NCI-H82 treated with DMSO at 0.1 percent for 48 hours (cell line): ENCODE measurements at regions not wholly inside any gene's neighbourhood (a gene's known extent, or its start where the extent isn't known, plus 50 kb on each side); places are given as distances from the start of the nearest gene placed in this dataset.
A peak's percentile ranks its signal among the peaks of the same experiment; 100 is the strongest.

Source experiments
- DNase-seq: peaks from one replicate; lab custom pipeline; 2025; ENCODE audit not compliant: unreplicated experiment; lab: John Stamatoyannopoulos, UW

DNA sequence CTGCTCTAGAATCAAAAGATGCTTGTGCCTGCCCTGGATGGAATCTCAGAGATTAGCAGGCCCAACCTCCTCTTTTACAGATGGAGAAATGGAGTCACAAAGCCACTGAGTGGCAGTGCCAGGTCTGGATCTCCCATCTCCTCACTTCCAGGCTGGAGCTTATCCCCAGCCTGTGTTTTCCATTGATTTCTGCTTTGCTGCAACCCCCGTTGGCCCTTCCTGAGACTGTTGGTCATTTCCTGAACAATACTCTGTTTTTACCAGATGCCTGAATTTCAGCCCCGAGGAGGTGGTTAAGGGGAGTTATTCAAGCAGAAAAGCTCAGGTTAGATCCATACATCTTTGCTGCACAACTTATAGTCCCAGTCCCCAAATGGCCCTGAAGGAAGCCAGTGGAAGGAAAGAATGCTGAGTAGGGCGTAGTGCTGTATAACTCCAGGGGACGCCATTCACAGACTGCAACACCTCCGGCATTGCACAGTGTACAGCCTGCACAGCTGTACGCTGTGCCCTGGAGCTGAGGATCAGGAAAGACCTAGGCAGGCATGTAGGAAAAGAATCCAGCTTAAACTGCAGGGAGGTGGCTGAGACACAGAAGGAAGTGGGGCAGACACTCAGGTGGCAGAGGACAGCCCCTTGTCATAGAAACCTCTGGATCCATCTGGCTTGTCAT is 77.5 kb downstream of the RPLP1 start:
- DNase-seq = no peak

- no peak for DNase-seq
Measured at GRCh38 chr15:69530991-69531664, 78.5 kb downstream of the RPLP1 start.

DNA sequence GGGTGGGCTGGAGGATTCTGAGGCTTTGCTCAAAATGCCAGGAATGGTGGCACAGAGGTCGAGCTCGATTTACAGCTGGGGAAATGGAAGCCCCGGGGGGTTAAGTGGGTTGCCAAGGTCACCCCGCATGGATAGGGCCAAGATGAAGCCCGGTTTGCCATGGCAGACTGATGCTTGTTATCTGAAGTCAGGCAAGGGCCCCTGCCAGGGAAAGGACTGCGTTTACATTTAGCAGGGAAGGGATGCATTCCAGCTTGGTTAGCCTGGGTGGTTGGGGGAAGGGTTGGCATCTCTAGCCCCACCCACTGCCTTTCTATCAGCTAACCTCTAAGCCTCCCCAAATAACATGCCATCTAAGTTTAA is 79.0 kb downstream of the RPLP1 start:
- no peak for DNase-seq

- no peak for DNase-seq
Measured at GRCh38 chr15:69532066-69532465, 79.4 kb downstream of the RPLP1 start.

GRCh38 chr15:69532856-69533255 is 80.2 kb downstream of the RPLP1 start:
- DNase-seq = no peak

DNA sequence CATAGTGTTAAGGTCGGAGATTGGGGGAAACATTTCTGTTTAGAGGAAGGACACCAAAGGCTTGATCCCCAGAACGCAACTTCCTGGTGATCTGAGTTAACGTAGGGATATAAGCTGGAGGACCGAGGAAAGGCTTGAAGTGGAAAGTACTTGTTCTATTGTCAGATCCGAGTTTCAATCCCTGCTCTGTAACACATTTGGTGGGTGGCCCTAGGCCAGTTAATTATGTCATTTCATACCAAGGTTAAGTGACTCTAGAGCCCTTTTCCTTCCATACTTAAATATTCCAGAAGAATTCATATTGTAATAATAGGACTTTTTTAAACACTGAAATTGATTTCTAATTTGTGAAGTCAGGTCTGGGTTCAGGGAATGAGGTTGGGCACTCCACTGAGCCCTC is 80.9 kb downstream of the RPLP1 start:
- DNase-seq = no peak

DNA sequence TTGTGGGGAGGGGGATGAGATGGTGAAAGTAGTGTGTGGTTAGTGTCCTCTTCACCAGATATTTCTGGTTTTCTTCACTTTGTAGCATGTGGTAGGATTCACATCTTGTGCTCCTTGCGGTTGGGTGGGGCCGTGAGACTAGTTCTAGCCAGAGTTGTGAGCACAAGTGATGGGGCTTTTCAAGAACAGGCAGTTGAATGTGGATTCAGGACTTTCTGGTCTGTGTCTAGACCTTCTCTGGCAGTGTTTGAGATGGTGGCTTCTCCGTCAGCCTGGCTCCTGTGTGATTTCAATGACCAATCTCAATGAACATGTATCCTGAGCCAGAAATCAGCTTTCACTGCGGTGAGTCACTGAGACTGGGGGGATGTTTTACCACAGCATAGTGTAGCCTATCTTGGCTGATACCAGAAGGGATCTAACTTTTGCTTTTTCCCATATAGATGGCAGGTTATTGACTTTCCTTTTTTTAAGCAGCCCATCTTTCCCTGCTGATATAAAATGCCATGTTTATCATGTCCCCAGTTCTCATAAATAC is 82.6 kb downstream of the RPLP1 start:
- DNase-seq = no peak

GRCh38 chr15:69535998-69536397 is 83.4 kb downstream of the RPLP1 start:
- DNase-seq = no peak

DNA sequence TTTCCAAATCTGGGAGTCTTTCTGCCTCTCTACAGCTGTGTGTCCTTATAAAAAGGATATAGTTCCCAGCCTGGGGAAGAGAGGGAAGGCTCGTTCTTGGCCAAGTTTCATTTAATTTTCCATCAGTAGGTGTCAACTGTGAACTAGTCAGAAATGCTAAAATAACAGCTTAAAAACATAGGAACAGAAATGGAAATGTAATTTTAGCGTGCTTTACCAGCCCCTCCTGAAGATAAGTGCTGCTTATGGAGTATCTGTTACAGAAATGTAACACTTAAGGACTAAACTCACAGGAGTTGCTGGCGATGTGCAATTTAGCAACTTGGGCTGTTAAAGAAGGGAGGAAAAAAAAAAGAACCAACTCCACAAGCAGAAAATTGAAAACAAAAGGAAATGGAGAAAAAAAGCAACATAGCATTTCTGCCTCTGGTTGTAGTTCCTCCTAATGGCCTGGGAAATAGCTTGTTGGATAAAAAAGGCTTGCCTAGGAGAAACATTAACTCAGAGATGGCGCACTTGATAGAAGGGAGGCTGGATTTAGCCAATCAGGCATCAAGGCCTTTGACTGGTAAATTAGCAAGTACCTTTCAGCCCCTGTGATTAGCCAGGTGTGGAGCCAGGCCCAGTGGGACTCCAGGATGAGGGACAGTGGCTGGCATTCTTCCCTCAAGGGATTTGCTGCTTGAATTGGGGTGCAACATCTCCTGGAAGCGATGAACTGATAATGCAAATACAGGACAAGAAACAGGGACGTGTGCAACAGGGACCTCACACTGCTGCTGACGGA is 84.3 kb downstream of the RPLP1 start:
- no peak for DNase-seq

GRCh38 chr15:69537901-69538300 is 85.3 kb downstream of the RPLP1 start:
- DNase-seq = peak; percentile 97

- no peak for DNase-seq
Measured at GRCh38 chr15:69538379-69538778, 85.8 kb downstream of the RPLP1 start.

DNA sequence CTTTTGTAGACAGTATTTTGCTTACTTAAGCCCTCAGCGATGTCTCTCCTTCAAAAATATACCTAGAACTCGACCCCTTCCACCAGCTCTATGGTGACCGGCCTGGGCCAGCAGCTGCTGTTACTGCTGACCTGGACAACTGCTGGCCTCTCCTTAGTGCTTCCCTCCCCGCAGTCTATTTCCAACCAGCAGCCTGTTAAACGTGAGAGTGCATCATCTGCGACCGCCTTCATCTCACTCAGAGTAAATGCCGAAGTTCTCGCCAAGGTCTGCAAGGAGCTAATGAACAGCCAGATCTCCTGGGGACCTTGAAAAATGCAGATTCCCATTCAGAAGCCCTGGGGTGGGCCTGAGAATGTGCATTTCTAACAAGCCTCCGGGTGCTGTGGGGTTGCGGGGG is 86.7 kb downstream of the RPLP1 start:
- no peak for DNase-seq

- peak; percentile 40 for DNase-seq
Measured at GRCh38 chr15:69540622-69541021, 88.0 kb downstream of the RPLP1 start.

- no peak for DNase-seq
Measured at GRCh38 chr15:69542028-69542427, 89.4 kb downstream of the RPLP1 start.

- no peak for DNase-seq
Measured at GRCh38 chr15:69543681-69544364, 91.2 kb downstream of the RPLP1 start.

GRCh38 chr15:69544365-69545113 is 91.9 kb downstream of the RPLP1 start:
- DNase-seq = no peak

DNA sequence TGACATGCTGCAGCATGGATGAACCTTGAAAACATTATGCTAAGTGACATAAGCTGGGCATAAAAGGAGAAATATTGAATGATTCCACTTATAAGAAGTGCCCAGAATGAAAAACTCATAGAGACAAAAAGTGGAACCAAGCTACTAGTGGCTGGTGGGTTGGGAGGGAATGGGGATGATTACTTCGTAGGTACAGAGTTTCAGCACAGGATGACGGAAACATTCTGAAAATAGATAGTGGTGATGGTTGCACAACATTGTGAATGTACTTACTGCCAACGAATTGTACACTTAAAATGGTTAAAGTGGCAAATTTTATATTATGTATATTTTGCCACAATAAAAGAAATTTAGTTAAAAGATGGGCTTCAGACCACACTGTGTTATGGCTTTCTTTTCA is 93.6 kb downstream of the RPLP1 start:
- DNase-seq = no peak

GRCh38 chr15:69548395-69549180 is 96.0 kb downstream of the RPLP1 start:
- DNase-seq = no peak

DNA sequence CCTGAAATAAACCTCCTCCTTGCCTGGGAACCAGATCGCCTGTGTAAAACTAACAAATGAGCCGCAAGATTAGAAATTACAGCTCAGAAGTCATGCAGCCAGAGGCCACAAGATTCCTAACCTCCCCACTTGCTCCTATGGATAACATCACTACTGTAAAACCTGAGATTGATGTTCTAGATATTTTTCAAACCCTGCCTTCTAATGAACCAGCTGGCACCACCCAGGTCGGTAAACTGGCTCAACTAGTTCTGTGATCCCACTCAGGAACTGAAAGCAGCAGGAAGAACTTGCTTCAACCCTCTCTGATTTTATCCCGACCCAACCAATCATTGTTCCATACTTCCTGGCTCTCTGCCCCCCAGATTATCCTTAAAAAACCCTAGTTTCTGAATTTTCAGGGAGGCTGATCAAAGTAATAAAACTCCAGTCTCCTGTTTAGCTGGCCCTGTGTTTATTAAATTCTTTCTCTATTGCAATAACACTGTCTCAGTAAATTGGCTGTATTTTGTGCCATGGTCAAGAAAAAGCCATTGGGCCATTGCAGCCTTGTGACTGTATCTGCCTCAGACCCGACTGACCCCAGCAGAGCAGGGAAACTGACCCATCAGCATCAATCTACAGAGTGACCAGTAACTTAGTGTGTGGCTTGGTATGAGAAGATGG is 98.9 kb downstream of the RPLP1 start:
- DNase-seq = no peak
